ENCODE measurements at regions not wholly inside any gene's neighbourhood (a gene's known extent, or its start where the extent isn't known, plus 50 kb on each side); places are given as distances from the start of the nearest gene placed in this dataset.

DNA sequence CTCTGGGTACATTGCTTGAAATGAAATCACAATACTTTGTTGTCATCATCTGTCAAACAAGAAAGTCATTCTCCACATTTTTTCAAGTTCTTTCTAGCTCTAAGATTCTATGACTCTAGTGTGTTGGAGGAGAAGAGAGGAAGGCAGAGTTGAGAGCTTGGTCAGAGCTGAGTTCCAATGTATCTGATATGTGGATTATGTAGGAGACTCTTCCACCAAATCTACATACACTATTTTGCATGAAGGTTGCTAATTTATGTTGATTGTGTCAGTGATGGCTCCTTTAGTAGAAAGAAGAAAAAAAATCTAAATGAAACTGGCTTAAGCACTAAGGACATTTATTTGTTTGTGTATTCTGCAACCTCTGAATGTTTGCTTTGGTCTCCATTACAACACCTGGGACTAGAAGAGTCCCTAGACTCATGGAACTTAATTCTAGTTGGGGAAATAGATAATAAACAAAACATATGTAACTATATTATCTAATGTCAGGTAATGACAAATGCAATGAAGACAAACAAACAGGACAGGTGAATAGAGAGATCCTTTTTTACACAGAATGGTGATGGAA lies 691.9 kb downstream of the UQCRFS1 start:
- no peak for DNase-seq

DNA sequence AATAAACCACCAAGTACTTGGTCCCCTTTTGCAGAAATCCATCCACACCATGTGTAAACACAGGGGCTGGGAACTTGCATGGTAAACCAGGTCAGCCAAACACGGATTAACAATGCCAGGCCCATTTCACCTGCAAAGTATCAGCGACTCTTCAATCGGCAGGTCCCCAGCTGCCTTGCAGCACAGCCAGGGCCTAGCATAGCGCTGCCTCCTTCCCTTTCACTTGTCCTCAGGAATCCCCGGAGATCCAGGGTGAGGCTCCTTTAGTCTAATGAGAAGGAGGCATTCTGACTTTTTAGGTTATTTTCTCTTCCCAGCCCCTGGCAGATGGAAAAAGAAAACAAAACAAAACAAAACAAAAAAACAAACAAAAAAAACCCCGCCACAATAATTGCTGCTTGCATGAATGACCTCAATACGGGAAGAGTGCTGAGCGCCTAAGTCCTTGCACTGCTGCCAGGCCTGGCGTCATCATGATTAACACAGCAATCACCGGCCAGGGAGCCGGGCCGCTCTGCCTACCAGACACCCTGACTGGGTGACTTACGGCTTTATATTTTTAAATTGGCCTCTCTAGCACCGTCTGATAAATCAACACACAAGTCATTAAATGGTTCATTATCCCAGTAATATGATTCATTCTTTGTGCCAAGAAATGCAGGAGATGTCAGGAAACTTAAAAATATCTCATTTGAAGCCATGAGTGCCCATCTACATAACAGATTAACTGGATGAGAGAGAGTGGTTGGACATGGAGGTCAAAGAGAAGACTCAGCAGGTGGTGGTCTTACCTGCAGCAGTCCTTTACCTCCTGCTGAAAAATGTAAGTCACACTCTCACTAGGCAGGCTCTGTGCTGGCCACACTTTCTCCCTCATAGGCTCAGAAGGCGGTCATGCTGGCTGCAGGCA lies 692.7 kb downstream of the UQCRFS1 start:
- peak; percentile 76 for DNase-seq

- DNase-seq = no peak
Observed at GRCh38 chr19:28519218-28519779, 693.7 kb downstream of the UQCRFS1 start.

GRCh38 chr19:28516415-28516872 lies 696.5 kb downstream of the UQCRFS1 start:
- no peak for DNase-seq

DNA sequence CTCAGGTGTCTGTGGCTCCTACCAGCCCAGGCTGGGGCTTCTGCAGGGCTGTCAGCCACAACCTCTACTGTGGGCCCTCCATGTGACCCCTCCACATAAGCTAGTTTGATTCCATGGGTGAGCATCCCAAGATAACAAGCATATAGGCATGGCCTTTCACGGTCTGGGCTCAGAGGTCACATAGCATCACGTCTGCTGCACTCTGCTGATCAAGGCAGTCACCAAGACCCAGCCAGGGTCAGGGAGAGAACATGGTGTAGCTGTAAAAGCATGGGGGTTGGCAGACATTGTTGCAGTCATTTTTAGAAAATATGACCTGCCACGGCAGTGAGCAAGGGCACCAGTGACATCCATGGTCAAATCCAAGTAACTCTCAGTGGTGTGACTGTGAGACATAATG lies 698.8 kb downstream of the UQCRFS1 start:
- DNase-seq = no peak

DNA sequence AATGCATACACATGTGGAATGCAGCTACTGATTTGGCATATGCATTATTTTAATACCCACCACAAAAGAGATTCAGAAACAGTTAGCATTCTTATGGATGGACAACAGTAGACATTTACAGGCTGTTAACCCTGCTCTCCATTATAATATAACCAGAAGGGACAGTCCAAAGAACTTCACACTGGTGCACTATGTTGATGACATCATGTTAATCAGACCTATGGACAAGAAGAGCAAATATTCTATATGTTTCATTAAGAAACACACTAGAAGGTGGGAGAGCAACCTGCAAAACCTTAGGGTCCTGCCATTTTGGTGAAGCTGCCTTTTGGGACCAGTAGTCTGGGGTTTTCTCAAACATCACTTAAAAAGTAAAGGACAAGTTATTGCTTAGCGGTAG lies 701.3 kb downstream of the UQCRFS1 start:
- DNase-seq = no peak

DNA sequence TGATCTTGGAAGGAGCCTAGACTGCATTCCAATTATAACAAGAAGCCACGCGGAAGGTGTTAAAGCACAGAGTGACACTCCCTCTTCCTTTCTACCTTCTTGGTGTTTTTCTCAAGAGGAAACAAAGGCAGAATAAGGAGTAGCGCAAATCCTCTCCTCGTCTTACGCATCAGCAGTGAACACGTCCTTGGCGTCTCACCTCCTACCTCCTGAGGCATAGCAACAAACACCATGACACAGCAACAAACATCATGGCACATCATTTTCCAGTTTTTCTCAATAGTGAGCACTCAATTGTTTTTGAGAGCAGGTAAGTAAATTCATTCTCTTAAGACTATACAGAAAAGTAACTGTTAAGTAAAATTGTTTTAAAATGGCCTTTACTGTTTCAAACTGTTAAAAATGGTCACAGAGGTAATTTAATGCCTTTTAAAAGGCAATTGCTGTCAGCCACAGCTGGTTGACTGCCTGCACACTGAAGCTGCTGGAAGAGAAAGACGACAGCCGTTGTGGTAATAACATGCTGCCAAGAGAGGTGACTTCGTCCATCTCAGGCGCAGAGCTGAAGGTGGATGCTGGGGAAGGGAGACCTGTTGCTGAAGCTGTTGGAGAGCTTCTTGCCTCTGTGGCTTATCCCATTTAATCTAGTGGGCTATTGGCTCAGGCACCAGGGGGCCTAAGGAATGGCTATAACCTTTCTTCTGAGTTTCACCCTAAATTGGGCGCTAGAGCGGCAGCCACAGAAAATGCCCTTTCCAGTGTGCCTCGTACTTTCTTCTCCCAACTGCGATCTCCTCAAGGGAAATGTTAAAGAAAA lies 703.7 kb downstream of the UQCRFS1 start:
- no peak for DNase-seq

DNA sequence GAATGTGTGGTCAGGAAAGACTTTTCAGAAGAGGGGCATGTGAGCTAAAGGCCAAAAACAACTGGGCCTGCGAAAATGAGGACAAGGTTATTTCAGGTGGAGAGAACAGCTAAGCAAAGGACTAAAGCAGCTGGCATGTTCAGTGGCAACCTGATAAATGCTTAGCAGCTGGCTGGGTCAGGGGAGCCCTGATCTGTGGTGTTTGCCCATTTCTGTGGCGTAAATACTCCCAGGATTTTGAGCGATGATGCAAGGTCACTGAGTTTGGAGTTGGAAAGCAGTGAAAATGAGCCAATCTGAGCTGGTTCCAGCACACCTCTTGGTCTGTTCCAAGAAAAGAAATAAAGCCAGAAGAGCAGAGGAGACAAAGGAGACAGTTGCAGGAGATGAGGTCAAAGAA lies 704.3 kb downstream of the UQCRFS1 start:
- DNase-seq = no peak

- no peak for DNase-seq
Observed at GRCh38 chr19:28505933-28506332, 707.0 kb downstream of the UQCRFS1 start.

- no peak for DNase-seq
Observed at GRCh38 chr19:28505134-28505533, 707.8 kb downstream of the UQCRFS1 start.

- DNase-seq = no peak
Observed at GRCh38 chr19:28504727-28505126, 708.2 kb downstream of the UQCRFS1 start.

GRCh38 chr19:28504139-28504538 lies 708.8 kb downstream of the UQCRFS1 start:
- no peak for DNase-seq

DNA sequence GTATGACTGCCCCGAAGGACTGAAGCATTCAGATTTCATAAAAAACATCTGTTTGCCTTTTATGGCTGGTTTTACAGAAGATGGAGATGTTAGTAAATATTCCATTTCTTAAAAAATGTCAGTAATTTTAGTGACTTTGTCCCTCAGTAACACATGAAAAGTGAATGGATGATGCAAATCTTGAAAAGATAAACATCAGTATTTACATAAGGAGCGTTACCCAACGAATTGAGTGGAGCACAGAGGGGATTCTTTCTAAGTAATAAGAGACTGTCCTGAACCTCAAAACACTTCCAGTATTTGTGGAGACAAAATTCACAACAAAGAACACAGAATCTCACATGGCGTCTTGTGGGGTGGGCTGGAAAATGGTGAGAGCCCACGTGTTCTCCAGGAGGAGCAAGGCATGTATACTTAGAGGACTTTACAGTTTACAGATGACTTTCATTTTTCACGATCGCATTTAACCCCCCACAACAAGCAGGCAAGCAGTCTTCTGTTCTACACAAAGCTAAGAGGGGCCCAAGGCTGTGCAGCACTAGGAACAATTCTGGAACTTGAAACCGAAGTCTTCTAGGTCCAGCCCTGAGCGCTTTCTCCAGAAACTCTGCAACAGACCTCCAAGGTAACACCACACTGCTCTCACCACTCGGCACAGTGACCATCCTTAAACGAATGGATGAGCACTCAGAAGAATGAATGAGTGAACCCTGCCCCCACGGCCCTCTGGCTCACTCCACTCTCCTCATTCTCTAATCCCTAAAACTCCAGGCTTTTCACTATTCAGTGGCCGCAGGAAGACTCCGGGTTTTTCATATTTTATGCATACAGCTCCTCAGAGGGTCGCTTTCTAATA lies 709.8 kb downstream of the UQCRFS1 start:
- DNase-seq = no peak

GRCh38 chr19:28501976-28502375 lies 711.0 kb downstream of the UQCRFS1 start:
- no peak for DNase-seq

DNA sequence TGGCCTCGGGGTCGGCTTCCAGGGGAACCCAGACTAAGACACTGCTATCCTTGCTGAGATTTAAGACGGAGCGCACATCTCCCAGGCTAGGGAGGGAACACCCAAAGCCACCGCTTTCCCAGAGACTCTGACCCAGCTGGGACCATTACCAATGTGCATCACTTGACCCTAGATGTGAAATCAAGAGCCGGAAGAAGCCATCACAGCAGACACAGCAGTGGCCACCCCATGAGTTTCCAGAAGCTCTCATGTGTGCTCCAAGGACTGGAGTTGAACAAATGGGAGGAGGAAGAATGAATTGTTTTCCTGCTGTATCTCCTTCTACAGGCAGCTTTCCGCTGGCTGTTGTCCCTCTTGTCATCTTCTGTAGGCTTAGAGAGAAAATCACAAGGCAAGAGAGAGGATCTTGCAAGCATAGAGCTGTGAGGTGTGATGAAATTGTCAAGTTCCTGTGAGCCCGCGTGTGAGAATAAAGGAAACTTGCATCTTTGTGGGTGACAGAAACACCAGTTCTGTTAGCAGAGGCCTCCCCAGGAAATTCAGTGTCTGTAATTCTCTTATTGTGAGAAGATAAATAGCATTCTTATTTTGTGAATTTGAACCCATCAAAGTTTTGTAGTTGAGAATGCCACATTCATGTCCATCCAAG lies 711.8 kb downstream of the UQCRFS1 start:
- no peak for DNase-seq

- no peak for DNase-seq
Observed at GRCh38 chr19:28500296-28500695, 712.7 kb downstream of the UQCRFS1 start.

GRCh38 chr19:28498404-28498976 lies 714.5 kb downstream of the UQCRFS1 start:
- no peak for DNase-seq

DNA sequence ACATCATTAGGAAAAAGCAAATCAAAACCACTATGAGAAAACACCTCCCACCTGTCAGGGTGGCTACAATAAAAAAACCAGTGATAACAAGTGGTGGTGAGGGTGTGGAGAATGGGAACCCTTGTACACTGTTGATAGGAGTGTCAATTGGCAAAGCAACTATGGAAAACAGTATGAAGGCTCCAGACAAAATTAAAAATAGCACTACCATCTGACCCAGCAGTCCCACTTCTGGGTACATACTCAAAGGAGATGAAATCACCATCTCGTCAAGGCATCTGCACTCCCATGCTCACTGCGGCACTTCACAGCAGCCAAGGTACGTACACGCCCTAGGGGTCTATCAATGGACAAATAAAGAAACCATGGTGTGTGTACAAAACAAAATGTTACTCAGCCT lies 715.1 kb downstream of the UQCRFS1 start:
- DNase-seq = no peak

GRCh38 chr19:28497137-28497536 lies 715.8 kb downstream of the UQCRFS1 start:
- no peak for DNase-seq

DNA sequence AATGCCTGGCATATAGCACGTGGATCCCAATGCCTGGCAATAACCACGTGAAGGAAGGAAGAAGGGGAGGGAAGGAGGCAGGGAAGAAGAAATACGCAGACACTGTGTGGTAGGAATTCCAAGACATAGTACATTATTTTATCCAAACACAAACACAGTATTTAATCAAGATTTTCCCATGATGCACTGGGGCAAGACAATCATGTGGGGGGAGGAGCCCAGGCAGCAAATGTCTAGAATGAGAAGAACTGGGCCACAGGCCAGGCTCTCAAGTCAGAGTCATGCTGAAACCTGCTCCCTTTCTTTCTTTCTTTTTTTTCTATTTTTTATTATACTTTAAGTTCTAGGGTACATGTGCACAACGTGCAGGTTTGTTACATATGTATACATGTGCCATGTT lies 717.9 kb downstream of the UQCRFS1 start:
- DNase-seq = no peak

DNA sequence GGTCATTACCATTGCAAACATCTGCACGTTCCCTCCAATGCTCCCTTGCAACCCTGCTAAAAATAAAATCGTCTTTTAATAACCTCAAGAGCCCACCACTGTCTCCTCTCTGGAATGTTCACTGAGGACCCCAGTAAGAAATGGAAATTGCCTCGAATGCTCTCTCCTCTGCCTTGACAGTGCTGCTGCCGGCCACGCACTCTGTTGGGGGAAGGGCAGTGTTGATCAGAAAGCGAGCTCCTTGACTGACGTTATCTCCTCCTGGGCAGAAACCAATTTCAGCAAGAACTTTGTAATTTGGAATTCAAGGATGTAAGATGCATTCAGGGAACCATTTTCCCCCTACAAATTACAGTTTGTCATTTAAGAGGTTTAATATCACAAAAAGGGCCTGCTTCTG lies 718.5 kb downstream of the UQCRFS1 start:
- no peak for DNase-seq
